Liver (tissue), 8 donors: ENCODE measurements at regions not wholly inside any gene's neighbourhood (a gene's known extent, or its start where the extent isn't known, plus 50 kb on each side); places are given as distances from the start of the nearest gene placed in this dataset.

Experiments used
- DNase-seq: peaks from one replicate; pipeline ENCODE4 v3.0.0-alpha.2; 2017; ENCODE audit warnings: low spot score
- H3K27ac ChIP-seq, 2 donors: one replicate each; pipeline ENCODE4 v1.7.0; 2013; ENCODE audit warnings: inconsistent platforms in 2 of 2, low read length in 2 of 2, control low read depth in 1 of 2, low read depth in 1 of 2, mild to moderate bottlenecking in 1 of 2
- H3K27me3 ChIP-seq, 4 donors: one replicate each; pipeline versions ENCODE4 v1.6.1 to v1.7.0; 2013; ENCODE audit warnings: low read length in 3 of 4, inconsistent platforms in 1 of 4, mild to moderate bottlenecking in 1 of 4, moderate library complexity in 1 of 4; ENCODE audit not compliant: control insufficient read depth in 4 of 4, insufficient read depth in 4 of 4
- H3K36me3 ChIP-seq, 4 donors: one replicate each; pipeline versions ENCODE4 v1.6.1 to v1.7.0; 2013; ENCODE audit warnings: low read length in 3 of 4, mild to moderate bottlenecking in 3 of 4, low read depth in 1 of 4, moderate library complexity in 1 of 4; ENCODE audit not compliant: control insufficient read depth in 4 of 4, insufficient read depth in 3 of 4
- H3K4me1 ChIP-seq, 4 donors: one replicate each; pipeline versions ENCODE4 v1.6.1 to v1.7.0; 2013; ENCODE audit warnings: low read length in 3 of 4, mild to moderate bottlenecking in 3 of 4, moderate library complexity in 1 of 4; ENCODE audit not compliant: control insufficient read depth in 4 of 4, insufficient read depth in 4 of 4
- H3K4me3 ChIP-seq, 3 donors: one replicate each; pipeline versions ENCODE4 v1.6.1 to v1.7.0; 2013; ENCODE audit warnings: low read length in 3 of 3, control low read depth in 1 of 3, low read depth in 1 of 3, mild to moderate bottlenecking in 1 of 3
- H3K9ac ChIP-seq, 2 donors: one replicate each; pipeline ENCODE4 v1.7.0; 2013; ENCODE audit warnings: low read length in 2 of 2, mild to moderate bottlenecking in 2 of 2, moderate library complexity in 2 of 2, control low read depth in 1 of 2, low read depth in 1 of 2
- H3K9me3 ChIP-seq, 4 donors: one replicate each; pipeline versions ENCODE4 v1.6.1 to v1.7.0; 2013; ENCODE audit warnings: low read length in 3 of 4; ENCODE audit not compliant: control insufficient read depth in 4 of 4
- ATF3 ChIP-seq: IDR thresholded peaks from 2 replicates; pipeline ENCODE4 v1.6.1; 2016; ENCODE audit warnings: antibody characterized with exemption
- CTCF ChIP-seq: fragments of 150-350 bp; IDR thresholded peaks from 2 replicates; pipeline ENCODE4 v1.5.1; 2017; ENCODE audit warnings: improper control_type of control experiment, low read depth, low read length; ENCODE audit not compliant: missing input control
- EGR1 ChIP-seq, 2 donors: IDR thresholded peaks; 2 replicates each; pipeline ENCODE4 v1.6.1; 2016 to 2018; ENCODE audit warnings: antibody characterized with exemption in 2 of 2, low read depth in 2 of 2
- FOXA1 ChIP-seq: IDR thresholded peaks from 2 replicates; pipeline ENCODE4 v1.6.1; 2016; ENCODE audit warnings: antibody characterized with exemption
- FOXA2 ChIP-seq: IDR thresholded peaks from 2 replicates; pipeline ENCODE4 v1.6.1; 2016; ENCODE audit warnings: antibody characterized with exemption
- GABPA ChIP-seq, 2 donors: IDR thresholded peaks in 1 of 2; conservative IDR thresholded peaks in 1 of 2; 2 replicates each; pipeline ENCODE4 v1.6.1; 2016; ENCODE audit warnings: antibody characterized with exemption in 2 of 2, mild to moderate bottlenecking in 1 of 2, moderate library complexity in 1 of 2
- HNF4A ChIP-seq, 2 donors: conservative IDR thresholded peaks; 2 replicates each; pipeline ENCODE4 v1.6.1; 2016; ENCODE audit warnings: antibody characterized with exemption in 2 of 2, mild to moderate bottlenecking in 2 of 2
- HNF4G ChIP-seq: IDR thresholded peaks from 2 replicates; pipeline ENCODE4 v1.6.1; 2016; ENCODE audit warnings: antibody characterized with exemption
- JUND ChIP-seq, 2 donors: IDR thresholded peaks; 2 replicates each; pipeline ENCODE4 v1.6.1; 2016; ENCODE audit warnings: antibody characterized with exemption in 2 of 2
- MAX ChIP-seq: IDR thresholded peaks from 2 replicates; pipeline ENCODE4 v1.6.1; 2016; ENCODE audit warnings: antibody characterized with exemption
- NR2F2 ChIP-seq: IDR thresholded peaks from 2 replicates; pipeline ENCODE4 v1.6.1; 2016; ENCODE audit warnings: antibody characterized with exemption
- RAD21 ChIP-seq, 2 donors: IDR thresholded peaks; 2 replicates each; pipeline ENCODE4 v1.6.1; 2016; ENCODE audit warnings: antibody characterized with exemption in 2 of 2, mild to moderate bottlenecking in 2 of 2
- REST ChIP-seq: IDR thresholded peaks from 2 replicates; pipeline ENCODE4 v1.6.1; 2016; ENCODE audit warnings: antibody characterized with exemption, mild to moderate bottlenecking
- SP1 ChIP-seq: IDR thresholded peaks from 2 replicates; pipeline ENCODE4 v1.6.1; 2018; ENCODE audit warnings: antibody characterized with exemption, mild to moderate bottlenecking
- TAF1 ChIP-seq: conservative IDR thresholded peaks from 2 replicates; pipeline ENCODE4 v1.6.1; 2016; ENCODE audit warnings: antibody characterized with exemption, mild to moderate bottlenecking
- YY1 ChIP-seq: IDR thresholded peaks from 2 replicates; pipeline ENCODE4 v1.6.1; 2016; ENCODE audit warnings: antibody characterized with exemption, mild to moderate bottlenecking
- ZBTB33 ChIP-seq: IDR thresholded peaks from 2 replicates; pipeline ENCODE4 v1.6.1; 2016; ENCODE audit warnings: antibody characterized with exemption
- WGBS: extraction: QIAGEN DNeasy Blood & Tissue Kit; methylation state at CpG from one replicate; pipeline ENCODE4 v1.1.7; 2013; 5-methylcytosine and 5-hydroxymethylcytosine counted together
- donor health status: healthy.
- donor health status: healthy.
- donor health status: healthy.
- donor health status: healthy.
- donor health status: healthy.

GRCh38 chr18:64720781-64721464 lies 572.0 kb upstream of the LINC00305 start:
- Histone ChIP-seq H3K27me3 (no peaks in the 10 kb centered on the region), H3K4me3 (no peak overlapping the region), H3K9me3 (no peaks in the 10 kb centered on the region), H3K36me3 (no peaks in the 10 kb centered on the region), H3K27ac (no peak overlapping the region), H3K9ac (no peak overlapping the region), H3K4me1 (no peaks in the 10 kb centered on the region)
- no peak for DNase-seq
- TF ChIP-seq REST (no peak), CTCF (no peak), HNF4A (conservative IDR thresholded peaks at IDR 0.05) (no peak), FOXA1 (no peak), ATF3 (no peak), JUND (IDR thresholded peaks at IDR 0.05) (no peak), EGR1 (IDR thresholded peaks at IDR 0.05; ENCODE audit: low read depth in 2 of 2) (no peak), SP1 (no peak), FOXA2 (no peak), GABPA (IDR thresholded peaks at IDR 0.05 in 1 of 2, conservative IDR thresholded peaks at IDR 0.05 in 1 of 2) (no peak), ZBTB33 (no peak), TAF1 (no peak), HNF4G (no peak), RAD21 (IDR thresholded peaks at IDR 0.05) (no peak)
- WGBS = 76% methylated on average over 19 of the region's 19 CpGs

- TF ChIP-seq GABPA (IDR thresholded peaks at IDR 0.05 in 1 of 2, conservative IDR thresholded peaks at IDR 0.05 in 1 of 2) = no peak
- no peak for TF ChIP-seq MAX
- no peak for TF ChIP-seq NR2F2
- no peak for TF ChIP-seq HNF4G
- TF ChIP-seq SP1 = no peak
- no peak for TF ChIP-seq RAD21 (IDR thresholded peaks at IDR 0.05)
- no peak for TF ChIP-seq YY1
- WGBS = 55% methylated on average over 6 of the region's 6 CpGs
Measured at GRCh38 chr18:64718808-64719207, 569.9 kb upstream of the LINC00305 start.

More at GRCh38 chr18:64718808-64719207, 569.9 kb upstream of the LINC00305 start:
- Histone ChIP-seq H3K4me1 (no peaks in the 10 kb centered on the region), H3K9ac (no peak overlapping the region), H3K4me3 (no peak overlapping the region), H3K9me3 (no peaks in the 10 kb centered on the region), H3K36me3 (no peaks in the 10 kb centered on the region), H3K27ac (no peak overlapping the region), H3K27me3 (no peaks in the 10 kb centered on the region)
- no peak for DNase-seq
